ENCODE measurements at regions not wholly inside any gene's neighbourhood (a gene's known extent, or its start where the extent isn't known, plus 50 kb on each side); places are given as distances from the start of the nearest gene placed in this dataset.
A peak's percentile ranks its signal among the peaks of the same experiment; 100 is the strongest.

DNA sequence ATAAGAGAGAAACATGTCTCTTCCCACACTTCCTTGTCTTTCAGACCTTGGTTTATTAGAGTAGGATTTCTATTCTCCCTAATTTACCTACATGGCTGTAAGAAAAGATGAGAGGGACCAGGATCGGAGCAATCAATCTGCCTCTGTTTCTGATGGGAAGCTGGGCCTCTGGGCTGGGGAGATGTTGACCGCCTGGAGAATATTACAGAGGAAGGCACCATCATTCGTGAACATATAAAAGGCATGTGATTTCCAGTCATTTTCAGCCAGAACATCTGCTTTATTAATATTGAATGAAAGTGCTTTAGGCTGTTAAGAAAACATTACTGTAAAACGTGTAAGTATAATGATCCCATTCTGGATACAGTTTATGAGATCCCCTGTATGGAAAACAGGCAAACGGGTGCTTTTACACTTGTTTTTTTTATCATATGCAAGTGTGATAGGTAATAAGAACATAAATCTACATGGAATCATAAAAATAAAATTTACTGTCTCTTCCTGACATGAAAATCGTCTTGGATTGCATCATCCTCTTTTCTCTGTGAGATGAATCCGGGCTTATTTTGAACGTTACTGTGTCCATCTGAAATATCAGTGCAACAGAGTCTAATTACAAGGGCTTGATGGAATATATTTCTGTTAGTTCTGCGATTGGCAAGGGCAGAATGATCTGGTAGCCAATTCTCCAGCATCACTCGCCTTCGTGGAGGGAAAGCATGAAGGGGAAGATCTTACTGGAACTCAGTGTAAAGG, 94.5 kb upstream of the BAIAP2L1 start:
- no peaks in the 10 kb centered on the region for H3K4me1 ChIP-seq (ENCODE audit: control insufficient read depth, low read depth, low read length)
- no peak overlapping the region for H4K8ac ChIP-seq (ENCODE audit: low read depth, low read length)
- no peak overlapping the region for H3K18ac ChIP-seq (ENCODE audit: low read length)
- H3K9ac ChIP-seq (ENCODE audit: low read length), result no peak overlapping the region
- no CpG with 5 or more reads among the region's 11 CpGs for WGBS (ENCODE audit: extremely low coverage, insufficient coverage, low lambda C conversion rate)
- no peak overlapping the region for H2BK15ac ChIP-seq (replicated peaks; ENCODE audit: low read depth)
- H3K79me1 ChIP-seq (ENCODE audit: low read length), result no peaks in the 10 kb centered on the region
- H4K5ac ChIP-seq (ENCODE audit: low read length), result no peak overlapping the region
- H3K23ac ChIP-seq (ENCODE audit: low read length), result no peak overlapping the region
- H3K27ac ChIP-seq (ENCODE audit: low read depth, low read length), result no peak overlapping the region
- no peak overlapping the region for H2BK5ac ChIP-seq (ENCODE audit: low read length)
- H3K79me2 ChIP-seq (ENCODE audit: control insufficient read depth, insufficient read depth, low read length), result no peaks in the 10 kb centered on the region
- H3K4ac ChIP-seq (ENCODE audit: low read depth, low read length), result no peak overlapping the region
- H3K36me3 ChIP-seq (ENCODE audit: control insufficient read depth, insufficient read depth, low read length), result no peaks in the 10 kb centered on the region
- no peak overlapping the region for H2AK5ac ChIP-seq (ENCODE audit: low read length)
- no peak overlapping the region for H3K4me3 ChIP-seq (ENCODE audit: low read length)
- H3K56ac ChIP-seq (ENCODE audit: low read length), result no peak overlapping the region
- no peak overlapping the region for H2BK120ac ChIP-seq (ENCODE audit: low read depth, low read length)
- DNase-seq, result no peak
- no peak overlapping the region for H3K4me2 ChIP-seq (ENCODE audit: low read length)
- no peaks in the 10 kb centered on the region for H3K27me3 ChIP-seq (ENCODE audit: insufficient read depth, low read length, poor library complexity)

DNA sequence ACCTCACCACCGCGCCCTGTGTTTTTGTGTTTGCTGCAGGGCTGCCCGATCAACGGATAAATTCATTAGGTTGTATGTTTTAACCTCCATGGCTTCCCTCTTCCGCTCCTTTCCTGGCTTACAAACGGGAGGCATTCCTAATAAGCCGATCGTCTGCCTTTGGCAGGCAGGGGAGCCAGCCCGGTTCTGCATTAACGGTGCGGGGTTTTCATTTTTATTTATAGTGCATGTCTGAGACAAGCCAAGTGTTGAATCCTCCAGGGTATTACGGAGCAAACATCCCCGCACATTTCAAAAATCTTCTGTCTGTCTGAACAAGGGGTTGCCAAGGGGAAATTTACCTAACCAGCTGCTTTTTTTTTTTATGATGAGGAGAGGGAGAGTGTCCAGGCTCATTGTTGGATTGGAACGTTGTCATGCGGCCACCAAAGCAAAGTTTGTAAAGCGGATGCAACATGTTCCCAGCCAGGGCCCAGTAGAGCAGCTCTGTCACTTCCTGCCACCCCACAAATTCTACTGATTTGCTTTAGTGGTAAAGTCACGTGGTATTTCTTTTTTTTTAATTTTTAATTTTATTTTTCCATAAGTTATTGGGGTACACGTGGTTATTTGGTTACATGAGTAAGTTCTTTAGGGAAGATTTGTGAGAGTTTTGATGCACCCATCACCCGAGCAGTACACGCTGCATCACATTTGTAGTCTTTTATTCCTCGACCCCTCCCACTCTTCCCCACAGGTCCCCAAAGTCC, 92.3 kb upstream of the BAIAP2L1 start:
- no peak overlapping the region for H3K56ac ChIP-seq (ENCODE audit: low read length)
- no peak for DNase-seq
- no peak overlapping the region for H3K27ac ChIP-seq (ENCODE audit: low read depth, low read length)

GRCh38 chr7:98488167-98488566, 87.3 kb upstream of the BAIAP2L1 start:
- Histone ChIP-seq H3K23ac (ENCODE audit: low read length) (no peak overlapping the region), H3K9ac (ENCODE audit: low read length) (no peak overlapping the region), H3K56ac (ENCODE audit: low read length) (no peak overlapping the region), H3K4me3 (ENCODE audit: low read length) (no peak overlapping the region), H3K79me1 (ENCODE audit: low read length) (no peaks in the 10 kb centered on the region), H4K5ac (ENCODE audit: low read length) (no peak overlapping the region), H3K4ac (ENCODE audit: low read depth, low read length) (no peak overlapping the region), H3K27me3 (ENCODE audit: insufficient read depth, low read length, poor library complexity) (no peaks in the 10 kb centered on the region), H2AK5ac (ENCODE audit: low read length) (no peak overlapping the region), H3K36me3 (ENCODE audit: control insufficient read depth, insufficient read depth, low read length) (no peaks in the 10 kb centered on the region), H2BK120ac (ENCODE audit: low read depth, low read length) (no peak overlapping the region), H2BK5ac (ENCODE audit: low read length) (no peak overlapping the region), H3K4me1 (ENCODE audit: control insufficient read depth, low read depth, low read length) (no peaks in the 10 kb centered on the region), H3K79me2 (ENCODE audit: control insufficient read depth, insufficient read depth, low read length) (no peaks in the 10 kb centered on the region), H3K4me2 (ENCODE audit: low read length) (no peak overlapping the region), H2BK15ac (replicated peaks; ENCODE audit: low read depth) (no peak overlapping the region), H3K27ac (ENCODE audit: low read depth, low read length) (no peak overlapping the region), H4K8ac (ENCODE audit: low read depth, low read length) (no peak overlapping the region), H3K18ac (ENCODE audit: low read length) (no peak overlapping the region)
- WGBS (ENCODE audit: extremely low coverage, insufficient coverage, low lambda C conversion rate), result no CpG with 5 or more reads among the region's 7 CpGs
- DNase-seq, result no peak

More for the DNA sequence above, 92.3 kb upstream of the BAIAP2L1 start:
- Histone ChIP-seq H3K9ac (ENCODE audit: low read length) (no peak overlapping the region), H3K4me1 (ENCODE audit: control insufficient read depth, low read depth, low read length) (no peaks in the 10 kb centered on the region), H2BK120ac (ENCODE audit: low read depth, low read length) (no peak overlapping the region), H4K5ac (ENCODE audit: low read length) (no peak overlapping the region), H2BK15ac (replicated peaks; ENCODE audit: low read depth) (no peak overlapping the region), H3K4me3 (ENCODE audit: low read length) (no peak overlapping the region), H4K8ac (ENCODE audit: low read depth, low read length) (no peak overlapping the region), H2BK5ac (ENCODE audit: low read length) (no peak overlapping the region), H3K79me2 (ENCODE audit: control insufficient read depth, insufficient read depth, low read length) (no peaks in the 10 kb centered on the region), H3K23ac (ENCODE audit: low read length) (no peak overlapping the region), H3K4me2 (ENCODE audit: low read length) (no peak overlapping the region), H3K18ac (ENCODE audit: low read length) (no peak overlapping the region), H2AK5ac (ENCODE audit: low read length) (no peak overlapping the region), H3K79me1 (ENCODE audit: low read length) (no peaks in the 10 kb centered on the region), H3K36me3 (ENCODE audit: control insufficient read depth, insufficient read depth, low read length) (no peaks in the 10 kb centered on the region), H3K27me3 (ENCODE audit: insufficient read depth, low read length, poor library complexity) (no peaks in the 10 kb centered on the region), H3K4ac (ENCODE audit: low read depth, low read length) (no peak overlapping the region)
- WGBS (ENCODE audit: extremely low coverage, insufficient coverage, low lambda C conversion rate), result no CpG with 5 or more reads among the region's 21 CpGs

GRCh38 chr7:98483964-98484545, 83.2 kb upstream of the BAIAP2L1 start:
- no peak overlapping the region for H2BK5ac ChIP-seq (ENCODE audit: low read length)
- H3K4ac ChIP-seq (ENCODE audit: low read depth, low read length), result no peak overlapping the region
- no peak overlapping the region for H4K5ac ChIP-seq (ENCODE audit: low read length)
- H3K27me3 ChIP-seq (ENCODE audit: insufficient read depth, low read length, poor library complexity), result no peaks in the 10 kb centered on the region
- H3K4me2 ChIP-seq (ENCODE audit: low read length), result no peak overlapping the region
- DNase-seq, result no peak
- no peak overlapping the region for H3K9ac ChIP-seq (ENCODE audit: low read length)
- H2BK120ac ChIP-seq (ENCODE audit: low read depth, low read length), result no peak overlapping the region
- no peaks in the 10 kb centered on the region for H3K79me1 ChIP-seq (ENCODE audit: low read length)
- H3K56ac ChIP-seq (ENCODE audit: low read length), result no peak overlapping the region
- no peaks in the 10 kb centered on the region for H3K4me1 ChIP-seq (ENCODE audit: control insufficient read depth, low read depth, low read length)
- no peak overlapping the region for H2BK15ac ChIP-seq (replicated peaks; ENCODE audit: low read depth)
- H3K4me3 ChIP-seq (ENCODE audit: low read length), result no peak overlapping the region
- no peak overlapping the region for H4K8ac ChIP-seq (ENCODE audit: low read depth, low read length)
- H2AK5ac ChIP-seq (ENCODE audit: low read length), result no peak overlapping the region
- H3K18ac ChIP-seq (ENCODE audit: low read length), result no peak overlapping the region
- no peaks in the 10 kb centered on the region for H3K36me3 ChIP-seq (ENCODE audit: control insufficient read depth, insufficient read depth, low read length)
- H3K79me2 ChIP-seq (ENCODE audit: control insufficient read depth, insufficient read depth, low read length), result no peaks in the 10 kb centered on the region
- no peak overlapping the region for H3K27ac ChIP-seq (ENCODE audit: low read depth, low read length)
- WGBS (ENCODE audit: extremely low coverage, insufficient coverage, low lambda C conversion rate), result no CpG with 5 or more reads among the region's 11 CpGs
- H3K23ac ChIP-seq (ENCODE audit: low read length), result no peak overlapping the region

DNA sequence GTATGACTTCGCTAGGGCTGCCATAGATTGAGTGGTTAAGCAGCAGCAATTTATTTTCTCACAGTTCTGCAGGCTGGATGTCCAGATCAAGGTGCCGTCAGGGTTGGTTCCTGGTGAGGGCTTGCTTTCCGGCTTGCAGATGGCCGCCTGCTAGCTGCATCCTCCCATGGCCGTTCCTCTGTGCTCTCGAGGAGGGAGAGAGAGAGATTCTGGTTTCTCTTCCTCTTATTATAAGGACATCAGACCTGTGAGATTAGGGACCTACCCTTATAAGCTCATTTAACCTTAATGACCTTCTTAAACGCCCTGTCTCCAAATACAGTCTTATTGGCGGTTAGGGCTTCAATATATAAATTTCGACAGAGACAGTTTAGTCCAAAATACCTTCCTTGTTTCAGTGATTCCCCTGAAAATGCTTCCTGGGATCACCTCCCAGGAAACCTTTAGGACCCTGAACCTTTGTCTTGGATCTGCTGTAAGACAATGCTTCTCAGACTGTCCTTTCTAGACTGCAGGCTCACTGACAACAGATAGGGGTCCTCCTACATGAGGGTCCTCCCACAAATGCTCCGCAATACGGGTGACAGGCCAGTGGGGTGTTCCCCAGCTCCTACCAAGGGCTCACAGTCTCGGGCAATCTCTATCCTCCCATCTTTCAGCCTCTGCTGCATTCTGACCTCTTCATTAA, 82.5 kb upstream of the BAIAP2L1 start:
- no CpG with 5 or more reads among the region's 12 CpGs for WGBS (ENCODE audit: extremely low coverage, insufficient coverage, low lambda C conversion rate)
- Histone ChIP-seq H3K56ac (ENCODE audit: low read length) (no peak overlapping the region), H3K9ac (ENCODE audit: low read length) (no peak overlapping the region)

More for the DNA sequence above, 82.5 kb upstream of the BAIAP2L1 start:
- no peak overlapping the region for H2AK5ac ChIP-seq (ENCODE audit: low read length)
- no peak overlapping the region for H4K5ac ChIP-seq (ENCODE audit: low read length)
- H3K36me3 ChIP-seq (ENCODE audit: control insufficient read depth, insufficient read depth, low read length), result no peaks in the 10 kb centered on the region
- DNase-seq, result peak; percentile 40
- no peak overlapping the region for H3K4ac ChIP-seq (ENCODE audit: low read depth, low read length)
- H3K4me2 ChIP-seq (ENCODE audit: low read length), result no peak overlapping the region
- no peak overlapping the region for H2BK120ac ChIP-seq (ENCODE audit: low read depth, low read length)
- H3K4me3 ChIP-seq (ENCODE audit: low read length), result no peak overlapping the region
- H3K79me1 ChIP-seq (ENCODE audit: low read length), result no peaks in the 10 kb centered on the region
- no peaks in the 10 kb centered on the region for H3K79me2 ChIP-seq (ENCODE audit: control insufficient read depth, insufficient read depth, low read length)
- H3K18ac ChIP-seq (ENCODE audit: low read length), result no peak overlapping the region
- H2BK15ac ChIP-seq (replicated peaks; ENCODE audit: low read depth), result no peak overlapping the region
- no peaks in the 10 kb centered on the region for H3K27me3 ChIP-seq (ENCODE audit: insufficient read depth, low read length, poor library complexity)
- H3K4me1 ChIP-seq (ENCODE audit: control insufficient read depth, low read depth, low read length), result no peaks in the 10 kb centered on the region
- H2BK5ac ChIP-seq (ENCODE audit: low read length), result no peak overlapping the region
- no peak overlapping the region for H3K27ac ChIP-seq (ENCODE audit: low read depth, low read length)
- H3K23ac ChIP-seq (ENCODE audit: low read length), result no peak overlapping the region
- H4K8ac ChIP-seq (ENCODE audit: low read depth, low read length), result no peak overlapping the region
